Spleen (tissue), 11 donors: ENCODE measurements at regions not wholly inside any gene's neighbourhood (a gene's known extent, or its start where the extent isn't known, plus 50 kb on each side); places are given as distances from the start of the nearest gene placed in this dataset.
A peak's percentile ranks its signal among the peaks of the same experiment; 100 is the strongest.

Source experiments
- DNase-seq: peaks from one replicate; pipeline ENCODE4 v3.0.0-alpha.2; 2020
- H3K27ac ChIP-seq, 8 donors: fragments of 200-600 bp; sonication (generic) in 7 of 8; 1 replicate in 4 of 8; 2 replicates in 4 of 8; pipeline versions ENCODE4 v1.5.0 to v1.8.0; 2016 to 2021; ENCODE audit warnings: inconsistent platforms in 4 of 8, mild to moderate bottlenecking in 4 of 8, moderate library complexity in 1 of 8
- H3K27me3 ChIP-seq, 7 donors: fragments of 200-600 bp; sonication (generic) in 6 of 7; replicated peaks in 1 of 7; 1 replicate in 4 of 7; 2 replicates in 3 of 7; pipeline versions ENCODE4 v1.5.0 to v1.8.0; 2016 to 2021; ENCODE audit warnings: inconsistent platforms in 3 of 7, mild to moderate bottlenecking in 1 of 7
- H3K36me3 ChIP-seq, 6 donors: fragments of 200-600 bp; sonication (generic) in 5 of 6; 1 replicate in 4 of 6; 2 replicates in 2 of 6; pipeline versions ENCODE4 v1.5.0 to v1.8.0; 2016 to 2021; ENCODE audit warnings: inconsistent platforms in 2 of 6
- H3K4me1 ChIP-seq, 6 donors: fragments of 200-600 bp; sonication (generic) in 5 of 6; 1 replicate in 3 of 6; 2 replicates in 3 of 6; pipeline versions ENCODE4 v1.5.0 to v1.8.0; 2016 to 2021; ENCODE audit warnings: inconsistent platforms in 3 of 6
- H3K4me3 ChIP-seq, 8 donors: fragments of 200-600 bp; sonication (generic) in 7 of 8; 1 replicate in 4 of 8; 2 replicates in 4 of 8; pipeline versions ENCODE4 v1.5.0 to v1.8.0; 2016 to 2021; ENCODE audit warnings: inconsistent platforms in 4 of 8, mild to moderate bottlenecking in 4 of 8, moderate library complexity in 2 of 8
- H3K9me3 ChIP-seq, 8 donors: fragments of 200-600 bp; sonication (generic) in 7 of 8; 1 replicate in 4 of 8; 2 replicates in 4 of 8; pipeline versions ENCODE4 v1.5.0 to v1.8.0; 2016 to 2021; ENCODE audit warnings: inconsistent platforms in 4 of 8
- CTCF ChIP-seq, 11 experiments: fragments of 200-600 bp in 7 of 11; fragments of 450-650 bp in 4 of 11; sonication (generic) in 4 of 11; IDR thresholded peaks in 8 of 11; conservative IDR thresholded peaks in 3 of 11; 1 replicate in 7 of 11; 2 replicates in 4 of 11; pipeline versions ENCODE4 v1.4.0 to v1.8.0; 2016 to 2021; ENCODE audit warnings: antibody characterized with exemption in 11 of 11, inconsistent platforms in 4 of 11, mild to moderate bottlenecking in 1 of 11
- POLR2A ChIP-seq, 3 donors: fragments of 450-650 bp; IDR thresholded peaks; one replicate each; pipeline ENCODE4 v1.5.1; 2017; ENCODE audit warnings: antibody characterized with exemption in 3 of 3, mild to moderate bottlenecking in 1 of 3
- POLR2AphosphoS5 ChIP-seq, 3 donors: sonication (generic); formaldehyde crosslinking; IDR thresholded peaks; one replicate each; pipeline ENCODE4 v1.5.1; 2017; ENCODE audit warnings: antibody characterized with exemption in 3 of 3
- WGBS, 5 donors: extraction: QIAGEN DNeasy Blood & Tissue Kit in 3 of 5; methylation state at CpG; one replicate each; pipeline versions ENCODE4 v1.1.5 to v1.1.7; 2013 to 2018; 5-methylcytosine and 5-hydroxymethylcytosine counted together
- intact Hi-C: fragments of 100-400 bp; cut with DNase I; formaldehyde crosslinking; loops from one replicate; pipeline ENCODE4 v1.15.0; 2023; ENCODE audit warnings: low total_unique reads
- donor health status: healthy with polysubstance abuse.
- donor health status: DM: no; HTN: no; CAD: no; lungs with moderate emphysema.
- donor health status: DM: no; HTN: no; CAD: no.
- donor health status: Bipolar disorder and iron deficiency.
- donor health status: healthy.
- donor health status: DM: no; HTN: no; CAD: no.
- donor health status: DM: yes; HTN: yes; CAD: no.

DNA sequence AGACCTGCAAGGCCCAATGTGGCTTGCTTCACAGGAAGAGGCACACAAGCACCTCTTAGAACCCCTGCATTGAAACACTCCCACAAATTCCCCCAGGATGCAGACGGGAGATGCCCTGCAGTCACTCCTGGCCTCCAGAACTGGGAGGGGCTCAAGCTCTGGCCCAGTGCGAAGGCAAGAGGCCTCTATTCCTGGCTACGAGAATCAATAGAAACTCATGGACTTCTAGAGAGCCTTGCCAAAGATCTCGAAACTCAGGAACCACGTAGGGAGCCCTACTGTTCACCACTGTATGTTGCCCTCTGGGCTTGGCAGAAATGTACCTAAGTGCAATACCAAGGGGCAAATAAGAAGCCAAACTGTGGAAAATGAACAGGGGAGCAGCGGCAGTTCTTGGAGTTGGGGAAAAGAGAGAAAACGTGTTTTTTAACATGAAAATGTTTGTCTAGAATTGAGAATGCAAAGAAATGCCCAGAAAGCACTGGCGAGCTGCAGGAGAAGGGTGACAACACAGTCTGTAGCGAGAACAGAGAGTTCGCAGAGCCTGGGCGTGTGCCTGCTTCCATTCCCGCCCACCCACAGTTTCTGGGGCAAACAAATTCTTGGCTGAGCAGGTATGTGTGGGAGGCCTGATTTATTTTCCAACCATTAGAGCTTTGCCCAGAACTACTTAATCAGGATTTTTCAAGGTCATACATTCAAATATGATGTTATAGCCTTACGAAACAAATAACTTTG, 260.5 kb upstream of the KLF14 start:
- DNase-seq = no peak
- H3K36me3 ChIP-seq = peaks cover 0 to 42% (median 0%) of the 10 kb centered on the region in 6 donors
- no peaks in the 10 kb centered on the region for H3K9me3 ChIP-seq
- 55 to 81% (median 77%) methylated on average over 13 of the region's 13 CpGs for WGBS, 5 donors
- TF ChIP-seq POLR2AphosphoS5 (IDR thresholded peaks at IDR 0.05) = peak in 2 of 3 donors; percentile 47 to 64
- TF ChIP-seq POLR2A (IDR thresholded peaks at IDR 0.05) = no peak
- no peaks in the 10 kb centered on the region for H3K27me3 ChIP-seq
- H3K27ac ChIP-seq = peak overlapping the region; percentile 0 to 67 (median 48)
- H3K4me3 ChIP-seq = no peak overlapping the region
- intact Hi-C loops = no loop called here
- H3K4me1 ChIP-seq = peaks cover 60 to 99% (median 91%) of the 10 kb centered on the region in 6 donors

GRCh38 chr7:130995252-130996081, 261.5 kb upstream of the KLF14 start:
- Histone ChIP-seq H3K9me3 (no peaks in the 10 kb centered on the region), H3K27me3 (no peaks in the 10 kb centered on the region), H3K36me3 (peaks cover 0 to 42% (median 0%) of the 10 kb centered on the region in 6 donors), H3K4me1 (peaks cover 56 to 99% (median 91%) of the 10 kb centered on the region in 6 donors), H3K27ac (peak overlapping the region in 7 of 8 donors; percentile 18 to 67 (median 55)), H3K4me3 (no peak overlapping the region)
- no peak for TF ChIP-seq CTCF (IDR thresholded peaks at IDR 0.05 in 8 of 11, conservative IDR thresholded peaks at IDR 0.05 in 3 of 11)
- TF ChIP-seq POLR2AphosphoS5 (IDR thresholded peaks at IDR 0.05) = no peak
- no peak for TF ChIP-seq POLR2A (IDR thresholded peaks at IDR 0.05)
- 74 to 83% (median 78%) methylated on average over 10 of the region's 10 CpGs for WGBS, 5 donors
- DNase-seq = no peak
- intact Hi-C loops = no loop called here

GRCh38 chr7:130996205-130996832, 262.3 kb upstream of the KLF14 start:
- Histone ChIP-seq H3K27ac (peak overlapping the region in 6 of 8 donors; percentile 53 to 67 (median 58)), H3K4me3 (no peak overlapping the region)

More at GRCh38 chr7:130996205-130996832, 262.3 kb upstream of the KLF14 start:
- Histone ChIP-seq H3K36me3 (peaks cover 0 to 41% (median 0%) of the 10 kb centered on the region in 6 donors), H3K4me1 (peaks cover 48 to 99% (median 87%) of the 10 kb centered on the region in 6 donors), H3K27me3 (no peaks in the 10 kb centered on the region), H3K9me3 (no peaks in the 10 kb centered on the region)
- TF ChIP-seq POLR2A (IDR thresholded peaks at IDR 0.05) = no peak
- no peak for TF ChIP-seq CTCF (IDR thresholded peaks at IDR 0.05 in 8 of 11, conservative IDR thresholded peaks at IDR 0.05 in 3 of 11)
- TF ChIP-seq POLR2AphosphoS5 (IDR thresholded peaks at IDR 0.05) = no peak
- WGBS, 5 donors = 33 to 55% (median 42%) methylated on average over 5 of the region's 5 CpGs
- DNase-seq = no peak
- intact Hi-C loops = no loop called here
